Osteoblast (primary cell): ENCODE measurements at regions not wholly inside any gene's neighbourhood (a gene's known extent, or its start where the extent isn't known, plus 50 kb on each side); places are given as distances from the start of the nearest gene placed in this dataset.

Source experiments
- DNase-seq: peaks from one replicate; pipeline ENCODE4 v3.0.0; 2011; ENCODE audit warnings: low spot score, mixed read lengths; ENCODE audit not compliant: insufficient read length; ENCODE audit errors: missing footprints
- H2AFZ ChIP-seq: 2 replicates; pipeline ENCODE4 v1.6.0; 2011; ENCODE audit warnings: mild to moderate bottlenecking, low read length
- H3K27ac ChIP-seq: 2 replicates; pipeline ENCODE4 v1.5.1; 2011; ENCODE audit warnings: mild to moderate bottlenecking, low read depth, low read length, moderate library complexity
- H3K27me3 ChIP-seq: 2 replicates; pipeline ENCODE4 v1.6.0; 2012; ENCODE audit warnings: mild to moderate bottlenecking, control low read depth, inconsistent platforms, low read length, moderate library complexity; ENCODE audit not compliant: insufficient read depth
- H3K36me3 ChIP-seq: 2 replicates; pipeline ENCODE4 v1.5.1; 2011; ENCODE audit warnings: mild to moderate bottlenecking, low read length, control low read depth, moderate library complexity; ENCODE audit not compliant: insufficient read depth
- H3K4me1 ChIP-seq: 2 replicates; pipeline ENCODE4 v1.5.1; 2011; ENCODE audit warnings: mild to moderate bottlenecking, low read length, control low read depth, moderate library complexity; ENCODE audit not compliant: insufficient read depth
- H3K4me2 ChIP-seq: 2 replicates; pipeline ENCODE4 v1.6.0; 2011; ENCODE audit warnings: mild to moderate bottlenecking, low read length; ENCODE audit not compliant: insufficient read depth
- H3K4me3 ChIP-seq: fragments of 200-600 bp; sonication (generic); 3 replicates; pipeline ENCODE4 v1.5.1; 2012; ENCODE audit warnings: mild to moderate bottlenecking, low read length, inconsistent platforms; ENCODE audit not compliant: insufficient read depth
- H3K79me2 ChIP-seq: 2 replicates; pipeline ENCODE4 v1.6.0; 2012; ENCODE audit warnings: mild to moderate bottlenecking, low read length, control low read depth, inconsistent platforms; ENCODE audit not compliant: insufficient read depth
- H3K9me3 ChIP-seq: 2 replicates; pipeline ENCODE4 v1.5.1; 2011; ENCODE audit warnings: low read depth, low read length, control low read depth
- H4K20me1 ChIP-seq: 2 replicates; pipeline ENCODE4 v1.6.0; 2012; ENCODE audit warnings: mild to moderate bottlenecking, low read length, control low read depth; ENCODE audit not compliant: insufficient read depth
- TF ChIP-seq, protein P1 (sequence below): IDR thresholded peaks from 2 replicates; pipeline ENCODE4 v1.5.1; 2011; ENCODE audit warnings: mild to moderate bottlenecking, low read depth, low read length, moderate library complexity; ENCODE audit errors: extremely low read depth

DNA sequence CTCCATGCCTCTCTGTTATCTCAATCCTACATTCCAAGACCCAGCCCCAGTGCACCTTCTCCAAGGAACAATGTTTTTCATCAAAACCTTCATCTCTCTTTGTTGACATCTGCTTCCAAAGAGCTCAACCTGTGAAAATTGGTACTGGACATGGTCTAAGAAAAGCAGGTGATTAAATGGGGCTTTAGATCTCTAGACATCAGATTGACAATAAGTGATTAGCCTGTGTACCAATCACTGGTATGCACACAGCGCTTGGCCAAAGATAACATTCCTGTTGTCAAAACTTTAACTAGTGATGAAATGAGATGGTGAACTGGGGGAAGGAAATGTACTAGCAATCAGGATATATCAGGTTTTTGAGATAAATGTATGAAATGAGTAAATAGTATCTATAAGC, 183.3 kb downstream of the TDRD15 start:
- TF ChIP-seq, protein P1, sequence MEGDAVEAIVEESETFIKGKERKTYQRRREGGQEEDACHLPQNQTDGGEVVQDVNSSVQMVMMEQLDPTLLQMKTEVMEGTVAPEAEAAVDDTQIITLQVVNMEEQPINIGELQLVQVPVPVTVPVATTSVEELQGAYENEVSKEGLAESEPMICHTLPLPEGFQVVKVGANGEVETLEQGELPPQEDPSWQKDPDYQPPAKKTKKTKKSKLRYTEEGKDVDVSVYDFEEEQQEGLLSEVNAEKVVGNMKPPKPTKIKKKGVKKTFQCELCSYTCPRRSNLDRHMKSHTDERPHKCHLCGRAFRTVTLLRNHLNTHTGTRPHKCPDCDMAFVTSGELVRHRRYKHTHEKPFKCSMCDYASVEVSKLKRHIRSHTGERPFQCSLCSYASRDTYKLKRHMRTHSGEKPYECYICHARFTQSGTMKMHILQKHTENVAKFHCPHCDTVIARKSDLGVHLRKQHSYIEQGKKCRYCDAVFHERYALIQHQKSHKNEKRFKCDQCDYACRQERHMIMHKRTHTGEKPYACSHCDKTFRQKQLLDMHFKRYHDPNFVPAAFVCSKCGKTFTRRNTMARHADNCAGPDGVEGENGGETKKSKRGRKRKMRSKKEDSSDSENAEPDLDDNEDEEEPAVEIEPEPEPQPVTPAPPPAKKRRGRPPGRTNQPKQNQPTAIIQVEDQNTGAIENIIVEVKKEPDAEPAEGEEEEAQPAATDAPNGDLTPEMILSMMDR, result no peak
- Histone ChIP-seq H3K27me3 (no peaks in the 10 kb centered on the region), H3K79me2 (no peaks in the 10 kb centered on the region), H3K4me1 (no peaks in the 10 kb centered on the region), H3K36me3 (no peaks in the 10 kb centered on the region), H3K4me3 (no peak overlapping the region), H3K4me2 (no peak overlapping the region), H4K20me1 (no peaks in the 10 kb centered on the region), H2AFZ (no peak overlapping the region), H3K27ac (no peak overlapping the region), H3K9me3 (peaks cover 2% of the 10 kb centered on the region)
- DNase-seq, result no peak

DNA sequence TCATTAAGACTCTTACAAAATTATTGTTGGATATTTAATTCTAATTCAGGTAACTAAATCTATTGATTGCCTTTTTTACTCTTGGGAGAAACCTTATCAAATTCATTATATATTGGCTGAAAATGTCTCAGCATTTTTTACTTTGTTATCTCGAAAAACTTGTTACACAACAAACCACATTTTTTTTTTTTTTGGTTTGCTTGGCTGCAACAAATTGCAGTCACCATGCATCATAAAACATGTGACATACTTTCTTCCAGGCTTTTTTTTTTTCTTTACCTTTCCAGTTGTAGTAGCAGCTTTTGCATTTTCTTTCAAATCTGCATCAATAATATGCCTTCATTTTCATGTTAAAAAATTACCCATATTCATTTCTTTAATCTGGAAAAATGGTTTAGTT, 186.7 kb downstream of the TDRD15 start:
- Histone ChIP-seq H4K20me1 (no peaks in the 10 kb centered on the region), H3K27me3 (no peaks in the 10 kb centered on the region), H3K27ac (no peak overlapping the region), H3K4me1 (no peaks in the 10 kb centered on the region), H3K79me2 (no peaks in the 10 kb centered on the region), H3K9me3 (peaks cover 2% of the 10 kb centered on the region), H3K4me2 (no peak overlapping the region), H3K36me3 (no peaks in the 10 kb centered on the region), H3K4me3 (no peak overlapping the region), H2AFZ (no peak overlapping the region)
- TF ChIP-seq, protein P1, result no peak
- no peak for DNase-seq

DNA sequence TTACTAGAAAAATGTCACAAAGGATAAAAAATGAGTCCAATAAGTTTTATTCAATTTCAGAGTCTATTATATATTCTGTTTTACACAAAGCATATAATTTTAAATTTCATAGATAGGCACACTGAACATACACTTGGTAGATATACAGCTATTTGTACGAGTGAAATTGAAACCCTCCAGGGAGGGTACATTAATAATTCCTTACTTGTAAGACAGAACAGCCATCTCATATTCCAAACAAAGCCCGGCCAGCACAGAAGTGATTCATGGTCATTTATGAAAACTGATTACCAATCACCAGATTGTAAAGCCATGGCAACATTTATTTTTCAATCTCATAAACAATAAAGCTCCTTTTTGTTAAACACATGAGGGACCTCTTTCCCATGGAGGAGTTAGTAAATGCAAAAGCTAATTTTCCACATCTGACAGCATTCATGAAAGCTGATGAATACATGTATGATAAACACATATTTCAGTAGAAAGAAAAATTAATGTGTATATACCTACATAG, 190.6 kb downstream of the TDRD15 start:
- Histone ChIP-seq H3K79me2 (no peaks in the 10 kb centered on the region), H2AFZ (no peak overlapping the region), H3K9me3 (no peaks in the 10 kb centered on the region), H3K36me3 (no peaks in the 10 kb centered on the region), H3K4me1 (no peaks in the 10 kb centered on the region), H4K20me1 (no peaks in the 10 kb centered on the region), H3K27me3 (no peaks in the 10 kb centered on the region), H3K4me2 (no peak overlapping the region), H3K4me3 (no peak overlapping the region), H3K27ac (no peak overlapping the region)
- TF ChIP-seq, protein P1, result no peak
- DNase-seq, result no peak

DNA sequence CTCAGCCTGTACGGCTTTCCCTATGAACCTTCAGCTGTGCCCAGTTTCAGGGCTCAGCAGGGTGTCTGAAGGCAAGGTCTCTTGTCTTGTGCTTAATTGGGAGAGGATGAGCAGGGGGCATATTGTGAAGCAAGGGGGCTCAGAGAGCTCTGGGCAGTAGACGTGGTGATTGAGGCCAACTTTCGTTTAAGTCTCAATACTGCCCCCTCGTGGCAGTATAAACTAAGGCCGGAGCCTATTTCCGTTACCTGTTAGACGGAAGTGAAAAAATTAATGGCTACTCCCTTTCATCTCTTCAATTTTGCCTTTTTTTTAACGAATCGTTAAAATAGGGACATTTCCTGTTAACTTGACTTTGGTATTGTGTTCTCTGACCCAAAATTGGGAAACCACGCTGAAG, 193.4 kb downstream of the TDRD15 start:
- Histone ChIP-seq H3K4me1 (no peaks in the 10 kb centered on the region), H3K79me2 (no peaks in the 10 kb centered on the region), H2AFZ (no peak overlapping the region), H3K27me3 (no peaks in the 10 kb centered on the region), H3K36me3 (no peaks in the 10 kb centered on the region), H3K4me2 (no peak overlapping the region), H3K9me3 (no peaks in the 10 kb centered on the region), H3K4me3 (no peak overlapping the region), H3K27ac (no peak overlapping the region), H4K20me1 (no peaks in the 10 kb centered on the region)
- no peak for DNase-seq
- TF ChIP-seq, protein P1, result no peak
